Tibial nerve (tissue), 4 donors: ENCODE measurements at regions not wholly inside any gene's neighbourhood (a gene's known extent, or its start where the extent isn't known, plus 50 kb on each side); places are given as distances from the start of the nearest gene placed in this dataset.

Experiments
- EP300 ChIP-seq, 2 donors: sonication (generic); formaldehyde crosslinking; IDR thresholded peaks; one replicate each; pipeline ENCODE4 v1.6.1; 2017; ENCODE audit warnings: antibody characterized with exemption in 2 of 2, mild to moderate bottlenecking in 1 of 2
- POLR2A ChIP-seq, 2 donors: fragments of 450-650 bp; IDR thresholded peaks; one replicate each; pipeline ENCODE4 v1.6.1; 2017; ENCODE audit warnings: antibody characterized with exemption in 2 of 2, mild to moderate bottlenecking in 2 of 2, moderate library complexity in 2 of 2
- TF ChIP-seq, protein P1 (sequence below), 5 experiments: fragments of 200-600 bp in 3 of 5; fragments of 450-650 bp in 2 of 5; sonication (generic) in 3 of 5; IDR thresholded peaks; one replicate each; pipeline ENCODE4 v1.5.1; 2016 to 2019; ENCODE audit warnings: antibody characterized with exemption in 5 of 5, mild to moderate bottlenecking in 3 of 5, moderate library complexity in 2 of 5

DNA sequence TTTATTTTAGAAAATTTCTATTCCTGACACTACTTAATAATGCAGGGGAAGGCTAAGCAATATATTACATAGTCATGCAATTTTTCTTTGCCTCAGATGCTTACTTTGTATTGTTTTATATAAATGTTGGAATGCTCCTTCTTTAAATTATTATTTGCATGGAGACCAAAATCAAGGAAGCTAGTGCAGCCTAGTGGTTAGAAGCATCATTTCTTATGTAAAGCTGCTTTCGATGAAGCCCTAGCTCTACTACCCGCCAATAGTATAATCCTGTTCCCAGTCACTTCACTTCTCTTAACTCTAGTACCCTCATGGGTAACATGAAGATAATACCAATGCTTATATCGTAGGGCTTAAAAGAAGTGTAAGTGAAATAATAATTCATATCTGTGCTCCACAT is 198.9 kb downstream of the LRATD1 start:
- TF ChIP-seq, protein P1, sequence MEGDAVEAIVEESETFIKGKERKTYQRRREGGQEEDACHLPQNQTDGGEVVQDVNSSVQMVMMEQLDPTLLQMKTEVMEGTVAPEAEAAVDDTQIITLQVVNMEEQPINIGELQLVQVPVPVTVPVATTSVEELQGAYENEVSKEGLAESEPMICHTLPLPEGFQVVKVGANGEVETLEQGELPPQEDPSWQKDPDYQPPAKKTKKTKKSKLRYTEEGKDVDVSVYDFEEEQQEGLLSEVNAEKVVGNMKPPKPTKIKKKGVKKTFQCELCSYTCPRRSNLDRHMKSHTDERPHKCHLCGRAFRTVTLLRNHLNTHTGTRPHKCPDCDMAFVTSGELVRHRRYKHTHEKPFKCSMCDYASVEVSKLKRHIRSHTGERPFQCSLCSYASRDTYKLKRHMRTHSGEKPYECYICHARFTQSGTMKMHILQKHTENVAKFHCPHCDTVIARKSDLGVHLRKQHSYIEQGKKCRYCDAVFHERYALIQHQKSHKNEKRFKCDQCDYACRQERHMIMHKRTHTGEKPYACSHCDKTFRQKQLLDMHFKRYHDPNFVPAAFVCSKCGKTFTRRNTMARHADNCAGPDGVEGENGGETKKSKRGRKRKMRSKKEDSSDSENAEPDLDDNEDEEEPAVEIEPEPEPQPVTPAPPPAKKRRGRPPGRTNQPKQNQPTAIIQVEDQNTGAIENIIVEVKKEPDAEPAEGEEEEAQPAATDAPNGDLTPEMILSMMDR (IDR thresholded peaks at IDR 0.05): no peak
- TF ChIP-seq EP300 (IDR thresholded peaks at IDR 0.05): no peak
- TF ChIP-seq POLR2A (IDR thresholded peaks at IDR 0.05): no peak
